Esophagus muscularis mucosa (tissue), 4 donors: ENCODE measurements at regions not wholly inside any gene's neighbourhood (a gene's known extent, or its start where the extent isn't known, plus 50 kb on each side); places are given as distances from the start of the nearest gene placed in this dataset.

ENCODE experiments used
- DNase-seq: peaks from one replicate; pipeline ENCODE4 v3.0.0-alpha.2; 2017; ENCODE audit errors: extremely low spot score
- H3K27ac ChIP-seq, 4 donors: fragments of 200-600 bp; sonication (generic); replicated peaks in 1 of 4; 1 replicate in 3 of 4; 2 replicates in 1 of 4; pipeline ENCODE4 v1.5.1; 2016 to 2019; ENCODE audit warnings: mild to moderate bottlenecking in 1 of 4
- H3K27me3 ChIP-seq, 4 donors: fragments of 200-600 bp; sonication (generic); one replicate each; pipeline versions ENCODE4 v1.5.1 to v1.6.0; 2016 to 2019
- H3K36me3 ChIP-seq, 4 donors: fragments of 200-600 bp; sonication (generic); one replicate each; pipeline ENCODE4 v1.5.1; 2016 to 2019
- H3K4me1 ChIP-seq, 4 donors: fragments of 200-600 bp; sonication (generic); one replicate each; pipeline ENCODE4 v1.5.1; 2016 to 2019
- H3K4me3 ChIP-seq, 4 donors: fragments of 200-600 bp; sonication (generic); 1 replicate in 2 of 4; 2 replicates in 2 of 4; pipeline ENCODE4 v1.5.1; 2016 to 2019; ENCODE audit warnings: mild to moderate bottlenecking in 4 of 4, moderate library complexity in 1 of 4
- H3K9me3 ChIP-seq, 4 donors: fragments of 200-600 bp; sonication (generic); 1 replicate in 3 of 4; 2 replicates in 1 of 4; pipeline ENCODE4 v1.5.1; 2016 to 2019
- EP300 ChIP-seq: sonication (generic); formaldehyde crosslinking; IDR thresholded peaks from one replicate; pipeline ENCODE4 v1.6.1; 2017; ENCODE audit warnings: antibody characterized with exemption
- POLR2A ChIP-seq: fragments of 450-650 bp; IDR thresholded peaks from one replicate; pipeline ENCODE4 v1.6.1; 2017; ENCODE audit warnings: antibody characterized with exemption, moderate library complexity, mild to moderate bottlenecking, low read depth
- POLR2AphosphoS5 ChIP-seq, 2 donors: sonication (generic); formaldehyde crosslinking; IDR thresholded peaks; one replicate each; pipeline ENCODE4 v1.6.1; 2017; ENCODE audit warnings: antibody characterized with exemption in 2 of 2
- WGBS: methylation state at CpG from one replicate; pipeline ENCODE4 v1.1.5; 2018; 5-methylcytosine and 5-hydroxymethylcytosine counted together
- intact Hi-C: fragments of 100-400 bp; cut with DNase I; formaldehyde crosslinking; loops from one replicate; pipeline ENCODE4 v1.15.1; 2023
- TF ChIP-seq, protein P1 (sequence below), 3 experiments: fragments of 200-600 bp in 2 of 3; fragments of 450-650 bp in 1 of 3; sonication (generic) in 2 of 3; IDR thresholded peaks; one replicate each; pipeline ENCODE4 v1.5.1; 2017 to 2019; ENCODE audit warnings: antibody characterized with exemption in 3 of 3, mild to moderate bottlenecking in 2 of 3, moderate library complexity in 1 of 3

DNA sequence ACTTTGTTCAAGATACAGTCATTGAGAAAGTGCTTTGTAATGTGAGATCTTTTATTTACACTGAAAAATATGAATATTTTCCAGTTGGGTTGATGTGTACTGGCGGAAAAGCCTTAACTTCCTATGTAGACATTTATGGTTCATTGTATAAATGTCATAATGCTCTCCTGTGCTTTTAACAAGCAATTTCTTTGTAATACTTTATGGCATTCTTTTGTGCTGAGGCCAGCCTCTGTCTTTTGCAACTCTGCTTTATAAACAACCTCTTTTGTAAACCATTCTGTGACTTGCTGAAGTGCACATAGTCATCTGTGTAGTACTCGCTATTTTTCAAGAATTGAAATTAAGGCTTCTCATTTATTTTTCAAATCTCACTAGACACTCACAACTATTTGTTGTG, 291.2 kb downstream of the CDH11 start:
- TF ChIP-seq POLR2AphosphoS5 (IDR thresholded peaks at IDR 0.05) (no peak), EP300 (no peak), POLR2A (no peak)
- TF ChIP-seq, protein P1, sequence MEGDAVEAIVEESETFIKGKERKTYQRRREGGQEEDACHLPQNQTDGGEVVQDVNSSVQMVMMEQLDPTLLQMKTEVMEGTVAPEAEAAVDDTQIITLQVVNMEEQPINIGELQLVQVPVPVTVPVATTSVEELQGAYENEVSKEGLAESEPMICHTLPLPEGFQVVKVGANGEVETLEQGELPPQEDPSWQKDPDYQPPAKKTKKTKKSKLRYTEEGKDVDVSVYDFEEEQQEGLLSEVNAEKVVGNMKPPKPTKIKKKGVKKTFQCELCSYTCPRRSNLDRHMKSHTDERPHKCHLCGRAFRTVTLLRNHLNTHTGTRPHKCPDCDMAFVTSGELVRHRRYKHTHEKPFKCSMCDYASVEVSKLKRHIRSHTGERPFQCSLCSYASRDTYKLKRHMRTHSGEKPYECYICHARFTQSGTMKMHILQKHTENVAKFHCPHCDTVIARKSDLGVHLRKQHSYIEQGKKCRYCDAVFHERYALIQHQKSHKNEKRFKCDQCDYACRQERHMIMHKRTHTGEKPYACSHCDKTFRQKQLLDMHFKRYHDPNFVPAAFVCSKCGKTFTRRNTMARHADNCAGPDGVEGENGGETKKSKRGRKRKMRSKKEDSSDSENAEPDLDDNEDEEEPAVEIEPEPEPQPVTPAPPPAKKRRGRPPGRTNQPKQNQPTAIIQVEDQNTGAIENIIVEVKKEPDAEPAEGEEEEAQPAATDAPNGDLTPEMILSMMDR (IDR thresholded peaks at IDR 0.05), result no peak
- H3K9me3 ChIP-seq, result peaks cover 0 to 5% (median 0%) of the 10 kb centered on the region in 4 donors
- H3K27ac ChIP-seq, result no peak overlapping the region
- no peak for DNase-seq
- H3K27me3 ChIP-seq, result no peaks in the 10 kb centered on the region
- peaks cover 0 to 10% (median 6%) of the 10 kb centered on the region in 4 donors for H3K4me1 ChIP-seq
- 46% methylated on average over 2 of the region's 2 CpGs for WGBS
- no peaks in the 10 kb centered on the region for H3K36me3 ChIP-seq
- H3K4me3 ChIP-seq, result no peak overlapping the region
- intact Hi-C loops, result no loop called here

DNA sequence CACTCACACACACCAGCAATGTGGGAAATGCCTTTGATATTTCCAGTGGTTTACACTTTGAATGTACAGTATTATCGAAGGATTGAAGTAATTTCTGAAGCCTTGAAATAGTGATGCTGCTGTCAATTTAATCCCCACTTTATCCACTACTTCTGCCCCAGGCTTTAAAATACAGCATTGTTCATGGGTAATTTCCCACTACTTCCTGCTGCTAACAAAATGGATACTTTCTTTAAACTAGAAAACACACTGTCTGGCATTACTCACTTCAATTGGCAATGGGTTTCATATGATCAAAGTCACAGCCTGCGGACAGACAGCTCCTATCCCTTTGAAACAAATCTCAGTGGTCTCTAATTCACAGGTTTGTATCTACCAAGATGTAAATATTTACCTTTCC, 292.2 kb downstream of the CDH11 start:
- TF ChIP-seq, protein P1 (IDR thresholded peaks at IDR 0.05), result no peak
- TF ChIP-seq EP300, result no peak
- no peak for TF ChIP-seq POLR2A
- TF ChIP-seq POLR2AphosphoS5 (IDR thresholded peaks at IDR 0.05), result no peak
- Histone ChIP-seq H3K9me3 (peaks cover 0 to 5% (median 0%) of the 10 kb centered on the region in 4 donors), H3K4me1 (peaks cover 0 to 10% (median 6%) of the 10 kb centered on the region in 4 donors), H3K4me3 (no peak overlapping the region), H3K27me3 (no peaks in the 10 kb centered on the region), H3K36me3 (no peaks in the 10 kb centered on the region), H3K27ac (no peak overlapping the region)
- intact Hi-C loops, result no loop called here
- 92% methylated on average over 2 of the region's 2 CpGs for WGBS
- DNase-seq, result no peak

DNA sequence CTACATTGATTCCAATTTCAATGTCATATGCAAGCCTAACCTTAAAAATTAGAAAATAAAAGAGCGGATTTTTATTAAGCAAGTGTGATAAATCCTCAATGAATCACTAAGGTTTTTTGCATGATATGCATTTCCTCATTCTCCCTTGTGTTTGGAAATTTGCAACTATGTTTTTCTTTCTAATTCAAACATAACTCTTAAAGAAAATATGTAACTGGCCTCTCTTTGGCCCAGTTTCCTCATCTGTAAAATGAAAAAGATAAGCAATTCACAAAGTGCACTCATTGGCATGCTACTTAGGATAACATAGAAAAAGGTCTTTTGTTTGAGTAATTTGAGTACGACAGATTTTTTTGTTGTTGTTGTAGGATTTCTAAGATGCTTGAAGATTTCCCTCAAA, 295.5 kb downstream of the CDH11 start:
- no peaks in the 10 kb centered on the region for H3K9me3 ChIP-seq
- peaks cover 0 to 10% (median 6%) of the 10 kb centered on the region in 4 donors for H3K4me1 ChIP-seq
- WGBS, result 97% methylated on average over 2 of the region's 2 CpGs
- H3K4me3 ChIP-seq, result no peak overlapping the region
- intact Hi-C loops, result no loop called here
- no peak overlapping the region for H3K27ac ChIP-seq
- no peaks in the 10 kb centered on the region for H3K36me3 ChIP-seq
- no peaks in the 10 kb centered on the region for H3K27me3 ChIP-seq
- TF ChIP-seq EP300, result no peak
- no peak for TF ChIP-seq POLR2A
- no peak for TF ChIP-seq POLR2AphosphoS5 (IDR thresholded peaks at IDR 0.05)
- TF ChIP-seq, protein P1 (IDR thresholded peaks at IDR 0.05), result no peak
- DNase-seq, result no peak

DNA sequence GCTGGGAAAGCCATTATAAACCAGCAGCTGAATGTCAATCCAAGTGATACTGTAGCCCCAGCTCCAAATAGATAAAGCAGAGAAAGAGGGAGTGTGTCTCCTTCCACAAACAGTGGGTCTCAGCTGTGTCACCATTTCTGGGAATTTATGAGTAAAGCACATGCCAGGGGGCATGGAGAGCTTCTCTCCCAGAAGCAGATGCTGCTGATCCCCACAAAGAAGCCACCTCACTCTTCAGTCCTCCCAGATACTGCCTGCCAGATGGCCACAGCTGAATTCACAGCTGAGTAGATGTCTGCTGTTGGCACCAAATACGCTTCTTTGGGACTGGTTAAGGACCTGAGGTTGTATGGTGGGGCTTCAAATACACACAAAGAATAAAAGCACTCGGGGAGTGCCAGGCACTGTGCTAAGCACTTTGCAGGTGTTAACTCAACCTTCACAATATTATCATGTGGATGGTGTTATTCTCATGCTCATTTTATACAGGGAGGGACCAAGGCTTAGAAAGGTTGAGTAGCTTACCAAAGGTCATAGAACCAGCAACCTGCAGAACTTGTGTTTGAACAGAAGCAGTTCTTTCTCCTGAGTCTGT, 298.3 kb downstream of the CDH11 start:
- Histone ChIP-seq H3K27me3 (no peaks in the 10 kb centered on the region), H3K9me3 (no peaks in the 10 kb centered on the region), H3K4me1 (no peaks in the 10 kb centered on the region), H3K27ac (no peak overlapping the region), H3K4me3 (no peak overlapping the region), H3K36me3 (no peaks in the 10 kb centered on the region)
- TF ChIP-seq, protein P1 (IDR thresholded peaks at IDR 0.05), result no peak
- TF ChIP-seq EP300, result no peak
- TF ChIP-seq POLR2A, result no peak
- no peak for TF ChIP-seq POLR2AphosphoS5 (IDR thresholded peaks at IDR 0.05)
- WGBS, result 75% methylated on average over 2 of the region's 2 CpGs
- intact Hi-C loops, result no loop called here
- no peak for DNase-seq
